ENCODE measurements at regions not wholly inside any gene's neighbourhood (a gene's known extent, or its start where the extent isn't known, plus 50 kb on each side); places are given as distances from the start of the nearest gene placed in this dataset.
"Not testable (repeated sequence)": the region's sequence is repeated elsewhere in the genome, so short reads cannot be mapped to it uniquely, and the experiment has no call there.

- peak; percentile 57 for DNase-seq (ENCODE audit: low read depth)
Measured at GRCh38 chr17:13869331-13869940, 199.9 kb upstream of the COX10 start.

GRCh38 chr17:13871261-13871660 is 198.0 kb upstream of the COX10 start:
- no peak for DNase-seq (ENCODE audit: low read depth)

GRCh38 chr17:13874134-13874533 is 195.2 kb upstream of the COX10 start:
- DNase-seq (ENCODE audit: low read depth), result no peak

- DNase-seq (ENCODE audit: low read depth), result no peak
Measured at GRCh38 chr17:13874817-13875216, 194.5 kb upstream of the COX10 start.

GRCh38 chr17:13879961-13880466 is 189.3 kb upstream of the COX10 start:
- DNase-seq (ENCODE audit: low read depth), result no peak

- no peak for DNase-seq (ENCODE audit: low read depth)
Measured at GRCh38 chr17:13883659-13884058, 185.6 kb upstream of the COX10 start.

GRCh38 chr17:13884347-13884746 is 185.0 kb upstream of the COX10 start:
- DNase-seq (ENCODE audit: low read depth), result no peak

GRCh38 chr17:13885550-13885949 is 183.8 kb upstream of the COX10 start:
- DNase-seq (ENCODE audit: low read depth), result no peak

GRCh38 chr17:13885953-13886889 is 183.1 kb upstream of the COX10 start:
- DNase-seq (ENCODE audit: low read depth), result no peak

GRCh38 chr17:13888056-13888609 is 181.2 kb upstream of the COX10 start:
- DNase-seq (ENCODE audit: low read depth), result no peak

- DNase-seq (ENCODE audit: low read depth), result not testable (repeated sequence)
Measured at GRCh38 chr17:13908971-13909370, 160.3 kb upstream of the COX10 start.

GRCh38 chr17:13909901-13910519 is 159.3 kb upstream of the COX10 start:
- DNase-seq (ENCODE audit: low read depth), result no peak

GRCh38 chr17:13917634-13918033 is 151.7 kb upstream of the COX10 start:
- DNase-seq (ENCODE audit: low read depth), result no peak

GRCh38 chr17:13918247-13918646 is 151.1 kb upstream of the COX10 start:
- DNase-seq (ENCODE audit: low read depth), result no peak

GRCh38 chr17:13919818-13920217 is 149.5 kb upstream of the COX10 start:
- no peak for DNase-seq (ENCODE audit: low read depth)

GRCh38 chr17:13920413-13920812 is 148.9 kb upstream of the COX10 start:
- no peak for DNase-seq (ENCODE audit: low read depth)

GRCh38 chr17:13921841-13922776 is 147.2 kb upstream of the COX10 start:
- DNase-seq (ENCODE audit: low read depth), result no peak

GRCh38 chr17:13922885-13923284 is 146.4 kb upstream of the COX10 start:
- no peak for DNase-seq (ENCODE audit: low read depth)

GRCh38 chr17:13925579-13925978 is 143.7 kb upstream of the COX10 start:
- no peak for DNase-seq (ENCODE audit: low read depth)

GRCh38 chr17:13931111-13931526 is 138.2 kb upstream of the COX10 start:
- peak; percentile 5 for DNase-seq (ENCODE audit: low read depth)

GRCh38 chr17:13931800-13932460 is 137.4 kb upstream of the COX10 start:
- no peak for DNase-seq (ENCODE audit: low read depth)

Data from CMK (cell line).